Body of pancreas (tissue), 4 donors: ENCODE measurements at regions not wholly inside any gene's neighbourhood (a gene's known extent, or its start where the extent isn't known, plus 50 kb on each side); places are given as distances from the start of the nearest gene placed in this dataset.

Source experiments
- ATAC-seq: fragments of 150-250 bp; one replicate; pipeline ENCODE4 v1.9.1; 2016
- DNase-seq, 4 donors: peaks; one replicate each; pipeline ENCODE4 v3.0.0-alpha.2; 2019
- H3K27ac ChIP-seq, 4 donors: fragments of 200-600 bp; sonication (generic); 1 replicate in 3 of 4; 2 replicates in 1 of 4; pipeline versions ENCODE4 v1.5.1 to v1.6.1; 2016 to 2019; ENCODE audit warnings: mild to moderate bottlenecking in 1 of 4, mixed read lengths in 1 of 4, moderate library complexity in 1 of 4
- H3K27me3 ChIP-seq, 2 donors: fragments of 200-600 bp; sonication (generic); one replicate each; pipeline ENCODE4 v1.6.0; 2016; ENCODE audit warnings: mild to moderate bottlenecking in 1 of 2
- H3K36me3 ChIP-seq, 2 donors: fragments of 200-600 bp; sonication (generic); replicated peaks in 1 of 2; 2 replicates each; pipeline ENCODE4 v1.5.1; 2016; ENCODE audit warnings: low read depth in 2 of 2; ENCODE audit not compliant: insufficient read depth in 1 of 2
- H3K4me1 ChIP-seq: fragments of 200-600 bp; sonication (generic); one replicate; pipeline ENCODE4 v1.6.0; 2016
- H3K4me3 ChIP-seq, 2 donors: fragments of 200-600 bp; sonication (generic); 1 replicate in 1 of 2; 2 replicates in 1 of 2; pipeline ENCODE4 v1.5.1; 2016 to 2019
- H3K9me3 ChIP-seq, 3 donors: fragments of 200-600 bp; sonication (generic); 1 replicate in 2 of 3; 2 replicates in 1 of 3; pipeline ENCODE4 v1.5.1; 2016
- CTCF ChIP-seq, 7 experiments: fragments of 450-650 bp in 4 of 7; fragments of 200-600 bp in 3 of 7; sonication (generic) in 3 of 7; IDR thresholded peaks; one replicate each; pipeline ENCODE4 v1.5.1; 2016 to 2019; ENCODE audit warnings: antibody characterized with exemption in 7 of 7
- POLR2A ChIP-seq, 3 donors: fragments of 450-650 bp; IDR thresholded peaks; one replicate each; pipeline ENCODE4 v1.6.1; 2016; ENCODE audit warnings: antibody characterized with exemption in 3 of 3, mild to moderate bottlenecking in 2 of 3
- WGBS, 2 donors: methylation state at CpG; one replicate each; pipeline ENCODE4 v1.1.5; 2017; 5-methylcytosine and 5-hydroxymethylcytosine counted together
- intact Hi-C: fragments of 100-400 bp; cut with DNase I; formaldehyde crosslinking; loops from one replicate; pipeline ENCODE4 v1.15.1; 2023

GRCh38 chr3:70728311-70728710, 415.9 kb upstream of the MDFIC2 start:
- Histone ChIP-seq H3K36me3 (no peaks in the 10 kb centered on the region), H3K4me1 (no peaks in the 10 kb centered on the region), H3K27me3 (no peaks in the 10 kb centered on the region), H3K4me3 (no peak overlapping the region), H3K27ac (no peak overlapping the region), H3K9me3 (no peaks in the 10 kb centered on the region)
- intact Hi-C loops, result no loop called here
- WGBS, 2 donors, result 20 to 23% methylated on average over 1 of the region's 1 CpG
- DNase-seq, result no peak
- TF ChIP-seq POLR2A (IDR thresholded peaks at IDR 0.05), result no peak
- TF ChIP-seq CTCF (IDR thresholded peaks at IDR 0.05), result no peak
- no peak for ATAC-seq

GRCh38 chr3:70726961-70727360, 414.5 kb upstream of the MDFIC2 start:
- whole genome bisulfite sequencing, 2 donors, result 94 to 97% methylated on average over 2 of the region's 2 CpGs
- TF ChIP-seq CTCF (IDR thresholded peaks at IDR 0.05), result no peak
- TF ChIP-seq POLR2A (IDR thresholded peaks at IDR 0.05), result no peak
- H3K27ac ChIP-seq, result no peak overlapping the region
- H3K36me3 ChIP-seq, result no peaks in the 10 kb centered on the region
- no peak overlapping the region for H3K4me3 ChIP-seq
- ATAC-seq (no peak), DNase-seq (no peak)
- intact Hi-C loops, result no loop called here
- no peaks in the 10 kb centered on the region for H3K9me3 ChIP-seq
- H3K4me1 ChIP-seq, result no peaks in the 10 kb centered on the region
- no peaks in the 10 kb centered on the region for H3K27me3 ChIP-seq

GRCh38 chr3:70726096-70726938, 413.9 kb upstream of the MDFIC2 start:
- no peak for TF ChIP-seq CTCF (IDR thresholded peaks at IDR 0.05)
- no peaks in the 10 kb centered on the region for H3K27me3 ChIP-seq
- no peaks in the 10 kb centered on the region for H3K9me3 ChIP-seq
- DNase-seq (no peak), ATAC-seq (no peak)
- no peak overlapping the region for H3K4me3 ChIP-seq
- 78 to 80% methylated on average over 5 of the region's 5 CpGs for WGBS, 2 donors
- no peaks in the 10 kb centered on the region for H3K4me1 ChIP-seq
- no peaks in the 10 kb centered on the region for H3K36me3 ChIP-seq
- H3K27ac ChIP-seq, result no peak overlapping the region
- intact Hi-C loops, result no loop called here

- no peak overlapping the region for H3K4me3 ChIP-seq
- no peaks in the 10 kb centered on the region for H3K27me3 ChIP-seq
- intact Hi-C loops, result no loop called here
- no peak for DNase-seq
- no peaks in the 10 kb centered on the region for H3K9me3 ChIP-seq
- no peaks in the 10 kb centered on the region for H3K36me3 ChIP-seq
- H3K4me1 ChIP-seq, result no peaks in the 10 kb centered on the region
- ATAC-seq, result no peak
- 70 to 84% methylated on average over 1 of the region's 1 CpG for WGBS, 2 donors
- no peak overlapping the region for H3K27ac ChIP-seq
- TF ChIP-seq POLR2A (IDR thresholded peaks at IDR 0.05) (no peak), CTCF (IDR thresholded peaks at IDR 0.05) (no peak)
Observed at GRCh38 chr3:70722018-70722417, 409.6 kb upstream of the MDFIC2 start.

- whole genome bisulfite sequencing, 2 donors, result 21 to 30% methylated on average over 4 of the region's 4 CpGs
- intact Hi-C loops, result no loop called here
Observed at GRCh38 chr3:70716832-70717231, 404.4 kb upstream of the MDFIC2 start.

More at GRCh38 chr3:70716832-70717231, 404.4 kb upstream of the MDFIC2 start:
- no peak for ATAC-seq
- peak; percentile 10 to 20 (median 16) for DNase-seq
- TF ChIP-seq POLR2A (IDR thresholded peaks at IDR 0.05) (no peak), CTCF (IDR thresholded peaks at IDR 0.05) (peak in 5 of 7 experiments; percentile 9 to 50 (median 43))
- Histone ChIP-seq H3K27ac (no peak overlapping the region), H3K9me3 (peaks cover 0 to 18% (median 0%) of the 10 kb centered on the region in 3 donors), H3K36me3 (no peaks in the 10 kb centered on the region), H3K4me1 (no peaks in the 10 kb centered on the region), H3K4me3 (no peak overlapping the region), H3K27me3 (no peaks in the 10 kb centered on the region)
